ENCODE measurements at regions not wholly inside any gene's neighbourhood (a gene's known extent, or its start where the extent isn't known, plus 50 kb on each side); places are given as distances from the start of the nearest gene placed in this dataset.

- TF ChIP-seq, protein P1, sequence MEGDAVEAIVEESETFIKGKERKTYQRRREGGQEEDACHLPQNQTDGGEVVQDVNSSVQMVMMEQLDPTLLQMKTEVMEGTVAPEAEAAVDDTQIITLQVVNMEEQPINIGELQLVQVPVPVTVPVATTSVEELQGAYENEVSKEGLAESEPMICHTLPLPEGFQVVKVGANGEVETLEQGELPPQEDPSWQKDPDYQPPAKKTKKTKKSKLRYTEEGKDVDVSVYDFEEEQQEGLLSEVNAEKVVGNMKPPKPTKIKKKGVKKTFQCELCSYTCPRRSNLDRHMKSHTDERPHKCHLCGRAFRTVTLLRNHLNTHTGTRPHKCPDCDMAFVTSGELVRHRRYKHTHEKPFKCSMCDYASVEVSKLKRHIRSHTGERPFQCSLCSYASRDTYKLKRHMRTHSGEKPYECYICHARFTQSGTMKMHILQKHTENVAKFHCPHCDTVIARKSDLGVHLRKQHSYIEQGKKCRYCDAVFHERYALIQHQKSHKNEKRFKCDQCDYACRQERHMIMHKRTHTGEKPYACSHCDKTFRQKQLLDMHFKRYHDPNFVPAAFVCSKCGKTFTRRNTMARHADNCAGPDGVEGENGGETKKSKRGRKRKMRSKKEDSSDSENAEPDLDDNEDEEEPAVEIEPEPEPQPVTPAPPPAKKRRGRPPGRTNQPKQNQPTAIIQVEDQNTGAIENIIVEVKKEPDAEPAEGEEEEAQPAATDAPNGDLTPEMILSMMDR (IDR thresholded peaks at IDR 0.05), result no peak
- TF ChIP-seq POLR2A (IDR thresholded peaks at IDR 0.05), result no peak
Observed at GRCh38 chr16:63188086-63188771, 1152.0 kb upstream of the CDH8 start.

Measured in testis (tissue), 2 donors.